ENCODE measurements at regions not wholly inside any gene's neighbourhood (a gene's known extent, or its start where the extent isn't known, plus 50 kb on each side); places are given as distances from the start of the nearest gene placed in this dataset.
"Not testable (repeated sequence)": the region's sequence is repeated elsewhere in the genome, so short reads cannot be mapped to it uniquely, and the experiment has no call there.

DNA sequence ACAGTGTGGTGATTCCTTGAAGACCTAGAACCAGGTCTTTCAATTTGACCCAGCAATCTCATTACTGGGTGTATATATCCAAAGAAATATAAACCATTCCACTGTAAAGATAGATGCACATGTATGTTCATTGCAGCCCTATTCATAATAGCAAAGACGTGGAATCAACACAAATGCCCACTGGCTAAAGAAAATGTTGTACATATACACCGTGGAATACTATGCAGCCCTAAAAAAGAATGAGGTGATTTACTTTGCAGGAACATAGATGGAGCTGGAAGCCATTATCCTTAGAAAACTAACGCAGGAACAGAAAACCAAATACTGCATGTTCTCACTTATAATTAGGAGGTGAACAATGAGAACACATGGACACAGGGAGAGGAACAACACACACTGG is 278.0 kb upstream of the KCND2 start:
- DNase-seq (ENCODE audit: low read depth) = no peak
- no peak overlapping the region for H3K4me3 ChIP-seq (ENCODE audit: low read depth, low read length)
- TF ChIP-seq, protein P1, sequence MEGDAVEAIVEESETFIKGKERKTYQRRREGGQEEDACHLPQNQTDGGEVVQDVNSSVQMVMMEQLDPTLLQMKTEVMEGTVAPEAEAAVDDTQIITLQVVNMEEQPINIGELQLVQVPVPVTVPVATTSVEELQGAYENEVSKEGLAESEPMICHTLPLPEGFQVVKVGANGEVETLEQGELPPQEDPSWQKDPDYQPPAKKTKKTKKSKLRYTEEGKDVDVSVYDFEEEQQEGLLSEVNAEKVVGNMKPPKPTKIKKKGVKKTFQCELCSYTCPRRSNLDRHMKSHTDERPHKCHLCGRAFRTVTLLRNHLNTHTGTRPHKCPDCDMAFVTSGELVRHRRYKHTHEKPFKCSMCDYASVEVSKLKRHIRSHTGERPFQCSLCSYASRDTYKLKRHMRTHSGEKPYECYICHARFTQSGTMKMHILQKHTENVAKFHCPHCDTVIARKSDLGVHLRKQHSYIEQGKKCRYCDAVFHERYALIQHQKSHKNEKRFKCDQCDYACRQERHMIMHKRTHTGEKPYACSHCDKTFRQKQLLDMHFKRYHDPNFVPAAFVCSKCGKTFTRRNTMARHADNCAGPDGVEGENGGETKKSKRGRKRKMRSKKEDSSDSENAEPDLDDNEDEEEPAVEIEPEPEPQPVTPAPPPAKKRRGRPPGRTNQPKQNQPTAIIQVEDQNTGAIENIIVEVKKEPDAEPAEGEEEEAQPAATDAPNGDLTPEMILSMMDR (conservative IDR thresholded peaks at IDR 0.05; ENCODE audit: low read depth, low read length) = no peak

DNA sequence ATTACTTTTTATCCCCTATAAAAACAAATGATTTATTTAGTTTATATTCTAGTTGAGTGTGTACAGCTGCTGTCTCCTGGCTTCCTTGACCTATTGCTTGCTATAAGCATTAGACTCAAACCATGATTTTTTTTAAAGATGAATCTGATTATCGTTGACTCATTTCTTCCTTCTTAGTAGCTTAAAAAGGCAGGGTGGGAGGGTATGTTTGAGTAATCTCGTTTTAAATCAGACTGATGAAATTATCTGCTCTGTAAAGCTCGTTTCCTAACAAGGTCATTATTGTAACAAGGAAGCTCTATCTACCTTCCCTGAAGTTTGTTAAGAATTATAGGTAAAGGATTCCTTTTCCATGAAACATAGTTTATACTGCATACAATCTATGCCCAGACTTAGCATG is 276.3 kb upstream of the KCND2 start:
- TF ChIP-seq, protein P1 (conservative IDR thresholded peaks at IDR 0.05; ENCODE audit: low read depth, low read length) = no peak
- peak; percentile 2 for DNase-seq (ENCODE audit: low read depth)
- no peak overlapping the region for H3K4me3 ChIP-seq (ENCODE audit: low read depth, low read length)

DNA sequence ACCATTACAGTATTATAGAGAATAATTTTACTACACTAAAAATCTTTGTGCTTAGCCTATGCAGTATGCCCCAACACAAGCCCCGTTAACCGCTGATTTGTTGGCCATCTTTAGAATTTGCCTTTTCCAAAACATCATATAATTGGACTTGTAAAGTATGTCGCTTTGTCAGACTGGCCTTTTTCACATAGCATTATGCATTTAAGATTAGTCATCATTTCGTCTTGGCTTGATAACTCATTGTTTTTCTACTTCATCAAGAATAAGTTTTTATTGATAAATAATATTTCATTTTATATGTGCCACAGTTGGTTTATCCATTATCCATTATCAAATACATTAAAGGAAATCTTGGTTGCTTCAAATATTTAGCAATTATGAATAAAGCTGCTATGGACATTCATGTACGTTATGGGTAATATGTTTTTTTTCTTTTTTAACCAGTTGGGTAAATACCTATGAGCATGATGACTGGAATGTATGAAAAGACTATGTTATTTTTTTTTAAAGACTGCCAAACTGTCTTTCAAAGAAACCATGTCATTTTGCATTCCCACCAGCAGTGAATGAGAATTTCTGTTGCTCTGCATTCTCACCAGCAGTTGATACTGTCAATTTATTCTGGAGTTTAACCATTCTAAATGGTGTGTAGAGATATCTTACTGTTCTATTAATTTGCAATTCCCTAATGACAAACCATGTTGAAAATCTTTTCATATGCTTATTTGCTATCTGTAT is 273.1 kb upstream of the KCND2 start:
- TF ChIP-seq, protein P1 (conservative IDR thresholded peaks at IDR 0.05; ENCODE audit: low read depth, low read length) = no peak
- peak; percentile 33 for DNase-seq (ENCODE audit: low read depth)
- H3K4me3 ChIP-seq (ENCODE audit: low read depth, low read length) = no peak overlapping the region

DNA sequence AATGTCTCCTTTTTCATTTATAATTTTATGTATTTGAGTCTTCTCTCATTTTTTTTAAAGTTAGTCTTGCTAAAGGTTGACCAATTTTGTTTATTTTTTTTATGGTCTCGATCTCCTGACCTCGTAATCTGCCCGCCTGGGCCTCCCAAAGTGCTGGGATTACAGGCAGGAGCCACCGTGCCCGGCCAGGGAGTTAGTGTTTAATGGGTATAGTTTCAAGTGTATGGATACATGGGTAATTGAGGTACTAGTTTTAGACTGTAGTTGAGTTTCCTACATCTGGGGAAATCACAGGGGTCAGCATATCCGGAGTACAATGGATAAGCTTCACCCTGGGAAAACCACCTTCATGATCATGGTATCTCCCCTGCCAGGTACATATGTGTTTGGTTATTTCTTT is 267.3 kb upstream of the KCND2 start:
- TF ChIP-seq, protein P1 (conservative IDR thresholded peaks at IDR 0.05; ENCODE audit: low read depth, low read length) = no peak
- DNase-seq (ENCODE audit: low read depth) = no peak
- no peak overlapping the region for H3K4me3 ChIP-seq (ENCODE audit: low read depth, low read length)

DNA sequence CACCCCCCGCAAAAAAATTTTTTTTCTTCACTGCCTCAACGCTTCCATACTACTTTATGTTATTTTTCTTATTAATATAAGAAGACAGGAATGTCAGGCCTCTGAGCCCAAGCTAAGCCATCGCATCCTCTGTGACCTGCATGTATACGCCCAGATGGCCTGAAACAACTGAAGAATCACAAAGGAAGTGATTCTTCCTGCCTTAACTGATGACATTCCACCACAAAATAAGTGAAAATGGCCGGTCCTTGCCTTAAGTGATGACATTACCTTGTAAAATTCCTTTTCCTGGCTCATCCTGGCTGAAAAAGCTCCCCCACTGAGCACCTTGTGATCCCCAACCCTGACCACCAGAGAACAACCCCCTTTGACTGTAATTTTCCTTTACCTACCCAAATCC is 258.7 kb upstream of the KCND2 start:
- H3K4me3 ChIP-seq (ENCODE audit: low read depth, low read length); DNase-seq (ENCODE audit: low read depth): not testable (repeated sequence)

DNA sequence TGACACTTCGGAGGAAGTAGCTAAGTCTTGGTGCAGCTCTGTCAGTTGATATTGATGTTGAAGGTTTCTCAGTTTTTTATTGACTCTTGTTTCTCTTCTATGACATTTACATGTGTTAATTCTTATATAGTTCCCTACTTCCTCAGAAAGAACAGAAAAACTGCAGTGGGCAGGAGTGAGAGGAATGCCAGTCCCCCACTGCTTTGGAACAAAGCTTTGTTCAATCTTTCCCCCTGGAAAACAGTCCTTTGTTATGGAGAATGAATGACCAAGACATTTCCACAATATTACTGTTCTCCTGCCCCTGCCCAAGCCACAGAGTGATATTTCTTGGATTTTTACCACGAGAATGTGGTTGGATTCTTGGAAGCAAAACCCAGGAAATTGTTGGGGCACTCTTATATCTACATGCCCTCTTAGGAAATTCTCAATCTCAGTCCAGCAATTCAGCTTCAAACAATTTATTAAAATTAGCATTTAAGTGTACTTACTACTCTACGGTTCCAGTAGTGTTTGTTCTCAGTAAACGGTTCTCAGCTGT is 258.0 kb upstream of the KCND2 start:
- TF ChIP-seq, protein P1 (conservative IDR thresholded peaks at IDR 0.05; ENCODE audit: low read depth, low read length) = no peak
- H3K4me3 ChIP-seq (ENCODE audit: low read depth, low read length) = no peak overlapping the region
- no peak for DNase-seq (ENCODE audit: low read depth)

DNA sequence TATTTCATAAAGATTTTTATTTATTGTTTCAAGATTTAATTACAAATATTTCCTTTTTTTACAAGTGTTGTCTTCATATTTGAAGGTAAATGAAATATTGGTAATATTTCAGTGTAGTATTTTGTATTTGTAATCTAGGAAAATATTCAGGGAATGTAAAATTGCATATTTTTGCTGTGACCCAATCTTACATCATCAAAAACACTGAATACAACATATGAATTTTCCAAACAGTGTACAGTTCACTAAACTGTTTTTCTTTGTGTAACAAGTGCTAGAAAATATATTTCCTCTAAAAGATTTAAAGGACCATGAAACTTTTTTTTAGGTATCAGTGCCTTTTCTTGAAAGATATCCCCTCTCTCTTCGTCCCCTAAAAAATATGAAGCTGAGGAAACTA is 251.9 kb upstream of the KCND2 start:
- H3K4me3 ChIP-seq (ENCODE audit: low read depth, low read length) = no peak overlapping the region
- DNase-seq (ENCODE audit: low read depth) = peak; percentile 41
- TF ChIP-seq, protein P1 (conservative IDR thresholded peaks at IDR 0.05; ENCODE audit: low read depth, low read length) = no peak

Measured in choroid plexus epithelial cell (primary cell).